ENCODE measurements at regions not wholly inside any gene's neighbourhood (a gene's known extent, or its start where the extent isn't known, plus 50 kb on each side); places are given as distances from the start of the nearest gene placed in this dataset.

DNA sequence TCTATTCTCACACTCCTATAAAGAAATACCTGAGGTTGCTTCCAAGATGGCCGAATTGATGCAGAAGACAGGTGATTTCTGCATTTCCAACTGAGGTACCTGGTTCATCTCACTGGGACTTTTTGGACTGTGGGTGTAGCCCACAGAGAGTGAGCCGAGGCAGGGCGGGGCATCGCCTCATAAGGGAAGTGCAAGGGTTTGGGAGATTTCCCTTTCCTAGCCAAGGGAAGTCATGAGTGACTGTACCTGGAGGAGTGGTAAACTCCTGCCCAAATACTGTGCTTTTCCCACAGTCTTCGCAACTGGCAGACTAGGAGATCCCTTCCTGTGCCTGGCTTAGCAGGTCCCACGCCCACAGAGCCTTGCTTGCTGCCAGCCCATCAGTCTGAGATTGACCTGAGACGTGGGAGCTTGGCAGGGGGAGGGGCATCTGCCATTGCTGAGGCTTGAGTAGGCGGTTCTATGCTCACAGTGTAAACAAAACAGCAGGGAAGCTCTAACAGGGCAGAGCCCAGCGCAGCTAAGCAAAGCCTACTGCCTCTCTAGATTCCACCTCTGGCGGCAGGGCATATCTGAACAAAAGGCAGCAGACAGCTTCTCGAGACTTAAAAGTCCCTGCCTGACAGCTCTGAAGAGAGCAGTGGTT lies 152.2 kb downstream of the ARL4A start:
- TF ChIP-seq POLR2A (IDR thresholded peaks at IDR 0.05) (no peak), CTCF (IDR thresholded peaks at IDR 0.05) (no peak)

Measured in sigmoid colon (tissue), 3 donors.